BE2C (cell line): ENCODE measurements at regions not wholly inside any gene's neighbourhood (a gene's known extent, or its start where the extent isn't known, plus 50 kb on each side); places are given as distances from the start of the nearest gene placed in this dataset.

Source experiments
- DNase-seq: peaks from one replicate; pipeline ENCODE4 v3.0.0-alpha.2; 2020
- H3K27me3 ChIP-seq: fragments of 250-450 bp; sonication (Bioruptor Pico); 2 replicates; pipeline ENCODE4 v1.5.1; 2020; ENCODE audit warnings: mild to moderate bottlenecking
- H3K36me3 ChIP-seq: fragments of 250-450 bp; sonication (Bioruptor Pico); 2 replicates; pipeline ENCODE4 v1.5.1; 2020; ENCODE audit warnings: mild to moderate bottlenecking
- H3K4me1 ChIP-seq: fragments of 250-450 bp; sonication (Bioruptor Pico); 2 replicates; pipeline ENCODE4 v1.5.1; 2020
- H3K4me3 ChIP-seq: 2 replicates; pipeline ENCODE4 v1.5.1; 2011; ENCODE audit warnings: low read depth, low read length
- H3K9me3 ChIP-seq: fragments of 250-450 bp; sonication (Bioruptor Pico); 2 replicates; pipeline ENCODE4 v1.5.1; 2020
- CTCF ChIP-seq: IDR thresholded peaks from 2 replicates; pipeline ENCODE4 v1.5.1; 2012; ENCODE audit warnings: mild to moderate bottlenecking, low read depth, low read length

GRCh38 chr13:33490461-33491327 is 205.1 kb upstream of the STARD13 start:
- Histone ChIP-seq H3K36me3 (no peaks in the 10 kb centered on the region), H3K9me3 (no peaks in the 10 kb centered on the region), H3K27me3 (no peaks in the 10 kb centered on the region), H3K4me1 (no peaks in the 10 kb centered on the region), H3K4me3 (no peak overlapping the region)
- no peak for DNase-seq
- TF ChIP-seq CTCF: no peak

GRCh38 chr13:33493672-33494365 is 208.3 kb upstream of the STARD13 start:
- Histone ChIP-seq H3K4me1 (no peaks in the 10 kb centered on the region), H3K4me3 (no peak overlapping the region), H3K36me3 (no peaks in the 10 kb centered on the region), H3K27me3 (no peaks in the 10 kb centered on the region), H3K9me3 (no peaks in the 10 kb centered on the region)
- no peak for TF ChIP-seq CTCF
- no peak for DNase-seq

- Histone ChIP-seq H3K36me3 (no peaks in the 10 kb centered on the region), H3K4me3 (no peak overlapping the region), H3K27me3 (no peaks in the 10 kb centered on the region), H3K9me3 (no peaks in the 10 kb centered on the region), H3K4me1 (no peaks in the 10 kb centered on the region)
- TF ChIP-seq CTCF: no peak
- DNase-seq: no peak
These were observed 209.1 kb upstream of the STARD13 start for GRCh38 chr13:33494596-33495204.

GRCh38 chr13:33496336-33496735 is 210.8 kb upstream of the STARD13 start:
- H3K4me3 ChIP-seq: no peak overlapping the region
- DNase-seq: no peak
- no peaks in the 10 kb centered on the region for H3K36me3 ChIP-seq
- no peak for TF ChIP-seq CTCF
- H3K9me3 ChIP-seq: no peaks in the 10 kb centered on the region
- no peaks in the 10 kb centered on the region for H3K4me1 ChIP-seq
- H3K27me3 ChIP-seq: no peaks in the 10 kb centered on the region

GRCh38 chr13:33497146-33497845 is 211.7 kb upstream of the STARD13 start:
- no peaks in the 10 kb centered on the region for H3K27me3 ChIP-seq
- no peaks in the 10 kb centered on the region for H3K9me3 ChIP-seq
- no peaks in the 10 kb centered on the region for H3K36me3 ChIP-seq
- H3K4me3 ChIP-seq: no peak overlapping the region
- no peak for DNase-seq
- no peak for TF ChIP-seq CTCF
- no peaks in the 10 kb centered on the region for H3K4me1 ChIP-seq
